Mesenchymal stem cell (in vitro differentiated cells and primary cell): ENCODE measurements at regions not wholly inside any gene's neighbourhood (a gene's known extent, or its start where the extent isn't known, plus 50 kb on each side); places are given as distances from the start of the nearest gene placed in this dataset.

ENCODE experiments used
- DNase-seq: peaks from one replicate; pipeline ENCODE4 v3.0.0-alpha.2; 2013
- H2AFZ ChIP-seq: one replicate; pipeline ENCODE4 v1.6.1; 2013; ENCODE audit warnings: low read depth, mild to moderate bottlenecking, control low read depth, inconsistent platforms, low read length, moderate library complexity
- H2AK5ac ChIP-seq: 2 replicates; pipeline ENCODE4 v1.6.1; 2013; ENCODE audit warnings: low read length, moderate library complexity, mild to moderate bottlenecking, inconsistent platforms; ENCODE audit not compliant: severe bottlenecking
- H2BK120ac ChIP-seq: one replicate; pipeline ENCODE4 v1.6.1; 2013; ENCODE audit warnings: low read depth, mild to moderate bottlenecking, inconsistent platforms, low read length, moderate library complexity
- H2BK12ac ChIP-seq, 2 experiments: one replicate each; pipeline ENCODE4 v1.6.1; 2013; ENCODE audit warnings: inconsistent platforms in 2 of 2, low read length in 2 of 2, mild to moderate bottlenecking in 2 of 2, moderate library complexity in 2 of 2, control low read depth in 1 of 2
- H2BK15ac ChIP-seq: one replicate; pipeline ENCODE4 v1.6.1; 2013; ENCODE audit warnings: mild to moderate bottlenecking, low read depth, inconsistent platforms; ENCODE audit not compliant: poor library complexity, severe bottlenecking
- H2BK5ac ChIP-seq: 2 replicates; pipeline ENCODE4 v1.6.1; 2013; ENCODE audit warnings: low read depth, mild to moderate bottlenecking, low read length, control low read depth, inconsistent platforms; ENCODE audit not compliant: poor library complexity, severe bottlenecking
- H3K14ac ChIP-seq, 2 experiments: one replicate each; pipeline ENCODE4 v1.6.1; 2013; ENCODE audit warnings: inconsistent platforms in 2 of 2, low read length in 2 of 2, control low read depth in 1 of 2, mild to moderate bottlenecking in 1 of 2, moderate library complexity in 1 of 2
- H3K18ac ChIP-seq, 2 experiments: one replicate each; pipeline ENCODE4 v1.6.1; 2013; ENCODE audit warnings: inconsistent platforms in 2 of 2, low read length in 2 of 2, control low read depth in 1 of 2, low read depth in 1 of 2, mild to moderate bottlenecking in 1 of 2
- H3K23ac ChIP-seq, 2 experiments: one replicate each; pipeline ENCODE4 v1.6.1; 2013; ENCODE audit warnings: inconsistent platforms in 2 of 2, low read length in 2 of 2, mild to moderate bottlenecking in 2 of 2, moderate library complexity in 2 of 2, control low read depth in 1 of 2
- H3K27ac ChIP-seq: 2 replicates; pipeline ENCODE4 v1.5.1; 2013; ENCODE audit warnings: mild to moderate bottlenecking, moderate library complexity, low read length, control low read depth, inconsistent platforms; ENCODE audit not compliant: poor library complexity, severe bottlenecking
- H3K27me3 ChIP-seq, 2 experiments: 2 replicates each; pipeline versions ENCODE4 v1.6.1 to v1.7.0; 2013; ENCODE audit warnings: low read length in 2 of 2, mild to moderate bottlenecking in 2 of 2, moderate library complexity in 2 of 2, control low read depth in 1 of 2, inconsistent platforms in 1 of 2; ENCODE audit not compliant: control insufficient read depth in 1 of 2, insufficient read depth in 1 of 2
- H3K36me3 ChIP-seq, 2 experiments: 2 replicates each; pipeline versions ENCODE4 v1.6.1 to v1.7.0; 2013; ENCODE audit warnings: low read length in 2 of 2, control low read depth in 1 of 2, inconsistent platforms in 1 of 2, low read depth in 1 of 2, mild to moderate bottlenecking in 1 of 2; ENCODE audit not compliant: insufficient read depth in 2 of 2, control insufficient read depth in 1 of 2
- H3K4ac ChIP-seq, 2 experiments: one replicate each; pipeline ENCODE4 v1.6.1; 2013; ENCODE audit warnings: inconsistent platforms in 2 of 2, low read length in 2 of 2, mild to moderate bottlenecking in 2 of 2, moderate library complexity in 2 of 2, control low read depth in 1 of 2, low read depth in 1 of 2
- H3K4me1 ChIP-seq: 2 replicates; pipeline ENCODE4 v1.6.1; 2013; ENCODE audit warnings: low read depth, low read length, control low read depth; ENCODE audit not compliant: control insufficient read depth, insufficient read depth
- H3K4me2 ChIP-seq: 2 replicates; pipeline ENCODE4 v1.6.1; 2013; ENCODE audit warnings: low read length, mild to moderate bottlenecking, inconsistent platforms; ENCODE audit not compliant: poor library complexity, severe bottlenecking
- H3K4me3 ChIP-seq, 2 experiments: 2 replicates each; pipeline versions ENCODE4 v1.5.1 to v1.7.0; 2013; ENCODE audit warnings: low read length in 2 of 2, mild to moderate bottlenecking in 2 of 2, control low read depth in 1 of 2, low read depth in 1 of 2; ENCODE audit not compliant: insufficient read depth in 1 of 2
- H3K79me1 ChIP-seq: replicated peaks from 2 replicates; pipeline ENCODE4 v1.6.1; 2013; ENCODE audit warnings: mild to moderate bottlenecking, control low read depth, low read length, inconsistent platforms; ENCODE audit not compliant: poor library complexity, severe bottlenecking
- H3K9ac ChIP-seq: 2 replicates; pipeline ENCODE4 v1.7.0; 2013; ENCODE audit warnings: mild to moderate bottlenecking, low read length, moderate library complexity
- H3K9me3 ChIP-seq: 2 replicates; pipeline ENCODE4 v1.7.0; 2013; ENCODE audit warnings: mild to moderate bottlenecking, low read length; ENCODE audit not compliant: control insufficient read depth
- H4K8ac ChIP-seq: one replicate; pipeline ENCODE4 v1.6.1; 2013; ENCODE audit warnings: inconsistent platforms, mild to moderate bottlenecking, low read length, moderate library complexity
- H4K91ac ChIP-seq: one replicate; pipeline ENCODE4 v1.6.1; 2013; ENCODE audit warnings: mild to moderate bottlenecking, low read length, inconsistent platforms
- WGBS: methylation state at CpG from one replicate; pipeline ENCODE4 v1.1.7; 2013; ENCODE audit warnings: mixed read lengths; 5-methylcytosine and 5-hydroxymethylcytosine counted together

DNA sequence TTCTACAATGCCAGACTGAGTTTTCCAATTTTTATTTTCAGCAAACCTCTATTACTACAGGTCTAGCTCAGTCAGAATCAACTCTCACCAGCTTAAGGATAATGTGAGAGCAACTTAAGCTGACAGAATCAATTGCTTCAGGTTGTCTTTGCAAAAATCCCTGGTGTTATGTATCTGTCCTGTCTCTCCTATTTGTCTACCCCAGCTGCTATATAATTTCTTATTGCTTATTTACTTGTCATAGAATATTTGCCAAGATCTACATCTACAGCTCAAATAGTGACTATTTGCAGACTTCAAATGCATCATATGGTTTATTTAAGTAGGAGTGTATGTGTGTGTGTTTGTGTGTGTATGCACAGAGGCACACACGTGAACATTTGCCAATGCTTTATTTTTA, 54.1 kb downstream of the FOXG1 start:
- no peak overlapping the region for H3K4me3 ChIP-seq
- no peaks in the 10 kb centered on the region for H3K27me3 ChIP-seq
- no peak overlapping the region for H3K27ac ChIP-seq
- no peak overlapping the region for H2BK5ac ChIP-seq
- H3K4me2 ChIP-seq = no peak overlapping the region
- no peak overlapping the region for H3K23ac ChIP-seq
- no peak overlapping the region for H3K14ac ChIP-seq
- no peak overlapping the region for H2BK12ac ChIP-seq
- H2BK120ac ChIP-seq = no peak overlapping the region
- no peak overlapping the region for H2AK5ac ChIP-seq
- WGBS = no CpG with 5 or more reads among the region's 1 CpG
- H3K79me1 ChIP-seq = no peaks in the 10 kb centered on the region
- H4K91ac ChIP-seq = no peak overlapping the region
- no peak for DNase-seq
- H4K8ac ChIP-seq = no peak overlapping the region
- no peak overlapping the region for H2AFZ ChIP-seq
- H3K4me1 ChIP-seq = no peaks in the 10 kb centered on the region
- H3K36me3 ChIP-seq = no peaks in the 10 kb centered on the region
- no peak overlapping the region for H3K4ac ChIP-seq
- no peak overlapping the region for H2BK15ac ChIP-seq
- H3K9ac ChIP-seq = no peak overlapping the region
- H3K18ac ChIP-seq = no peak overlapping the region
- H3K9me3 ChIP-seq = peaks cover 18% of the 10 kb centered on the region

GRCh38 chr14:28821993-28822392, 55.4 kb downstream of the FOXG1 start:
- no peaks in the 10 kb centered on the region for H3K4me1 ChIP-seq
- no peak overlapping the region for H4K91ac ChIP-seq
- no peak overlapping the region for H4K8ac ChIP-seq
- H3K18ac ChIP-seq = no peak overlapping the region
- no peak overlapping the region for H3K27ac ChIP-seq
- no peak overlapping the region for H3K4ac ChIP-seq
- no peak overlapping the region for H2BK15ac ChIP-seq
- H3K27me3 ChIP-seq = no peaks in the 10 kb centered on the region
- H3K79me1 ChIP-seq = no peaks in the 10 kb centered on the region
- H3K4me2 ChIP-seq = no peak overlapping the region
- H2AK5ac ChIP-seq = no peak overlapping the region
- no peak overlapping the region for H3K14ac ChIP-seq
- no peaks in the 10 kb centered on the region for H3K36me3 ChIP-seq
- no peak overlapping the region for H2BK5ac ChIP-seq
- H3K4me3 ChIP-seq = no peak overlapping the region
- no peak overlapping the region for H2BK12ac ChIP-seq
- H3K9ac ChIP-seq = no peak overlapping the region
- H3K23ac ChIP-seq = no peak overlapping the region
- no peak for DNase-seq
- no peak overlapping the region for H2BK120ac ChIP-seq
- no peak overlapping the region for H2AFZ ChIP-seq
- H3K9me3 ChIP-seq = peaks cover 18% of the 10 kb centered on the region

- DNase-seq = no peak
- Histone ChIP-seq H2BK5ac (no peak overlapping the region), H4K91ac (no peak overlapping the region), H2AK5ac (no peak overlapping the region), H3K36me3 (no peaks in the 10 kb centered on the region), H3K4ac (no peak overlapping the region), H2BK15ac (no peak overlapping the region), H3K23ac (no peak overlapping the region), H3K4me3 (no peak overlapping the region), H3K27ac (no peak overlapping the region), H3K4me2 (no peak overlapping the region), H2BK12ac (no peak overlapping the region), H3K9ac (no peak overlapping the region), H3K79me1 (no peaks in the 10 kb centered on the region), H3K27me3 (no peaks in the 10 kb centered on the region), H3K18ac (no peak overlapping the region), H2AFZ (no peak overlapping the region), H2BK120ac (no peak overlapping the region), H3K4me1 (no peaks in the 10 kb centered on the region), H3K14ac (no peak overlapping the region), H3K9me3 (peaks cover 20% of the 10 kb centered on the region), H4K8ac (no peak overlapping the region)
- WGBS = no CpG with 5 or more reads among the region's 1 CpG
Observed at GRCh38 chr14:28823245-28823644, 56.7 kb downstream of the FOXG1 start.

DNA sequence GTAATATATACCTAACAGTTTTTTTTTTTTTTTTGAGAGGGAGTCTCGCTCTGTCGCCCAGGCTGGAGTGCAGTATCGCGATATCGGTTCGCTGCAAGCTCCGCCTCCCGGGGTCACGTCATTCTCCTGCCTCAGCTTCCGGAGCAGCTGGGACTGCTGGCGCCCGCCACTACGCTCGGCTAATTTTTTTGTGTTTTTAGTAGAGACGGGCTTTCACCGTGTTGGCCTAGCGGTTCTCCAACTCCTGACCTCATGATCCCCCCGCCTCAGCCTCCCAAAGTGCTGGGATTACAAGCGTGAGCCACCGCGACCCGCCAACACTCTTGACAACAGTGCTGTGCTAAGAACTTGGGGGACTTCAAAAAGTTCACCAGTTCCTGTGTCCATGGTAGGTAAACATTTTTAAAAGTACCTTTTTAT, 63.5 kb downstream of the FOXG1 start:
- DNase-seq = no peak
- H3K36me3 ChIP-seq = no peaks in the 10 kb centered on the region
- no peak overlapping the region for H3K4ac ChIP-seq
- H2BK5ac ChIP-seq = no peak overlapping the region
- no peak overlapping the region for H2AFZ ChIP-seq
- no peaks in the 10 kb centered on the region for H3K4me1 ChIP-seq
- H2BK120ac ChIP-seq = no peak overlapping the region
- H2AK5ac ChIP-seq = no peak overlapping the region
- H4K8ac ChIP-seq = no peak overlapping the region
- H2BK15ac ChIP-seq = no peak overlapping the region
- peaks cover 2% of the 10 kb centered on the region for H3K9me3 ChIP-seq
- H2BK12ac ChIP-seq = no peak overlapping the region
- H3K27ac ChIP-seq = no peak overlapping the region
- H3K27me3 ChIP-seq = no peaks in the 10 kb centered on the region
- no peak overlapping the region for H3K23ac ChIP-seq
- no peak overlapping the region for H3K14ac ChIP-seq
- no peak overlapping the region for H3K4me2 ChIP-seq
- H3K9ac ChIP-seq = no peak overlapping the region
- H3K79me1 ChIP-seq = no peaks in the 10 kb centered on the region
- H3K4me3 ChIP-seq = no peak overlapping the region
- H4K91ac ChIP-seq = no peak overlapping the region
- WGBS = 94% methylated on average over 17 of the region's 22 CpGs
- H3K18ac ChIP-seq = no peak overlapping the region
